NCI-H69 (cell line): ENCODE measurements at regions not wholly inside any gene's neighbourhood (a gene's known extent, or its start where the extent isn't known, plus 50 kb on each side); places are given as distances from the start of the nearest gene placed in this dataset.
"Not testable (repeated sequence)": the region's sequence is repeated elsewhere in the genome, so short reads cannot be mapped to it uniquely, and the experiment has no call there.

Experiments used
- DNase-seq: peaks from one replicate; lab custom pipeline; 2025; lab: John Stamatoyannopoulos, UW

GRCh38 chr2:17460371-17461086 is 57.7 kb downstream of the RAD51AP2 start:
- DNase-seq, result no peak

GRCh38 chr2:17455343-17455742 is 62.9 kb downstream of the RAD51AP2 start:
- no peak for DNase-seq

- DNase-seq, result not testable (repeated sequence)
These were observed 72.0 kb downstream of the RAD51AP2 start for GRCh38 chr2:17446191-17446590.

GRCh38 chr2:17445744-17446143 is 72.5 kb downstream of the RAD51AP2 start:
- no peak for DNase-seq

- DNase-seq, result no peak
These were observed 75.9 kb downstream of the RAD51AP2 start for GRCh38 chr2:17442334-17442733.

GRCh38 chr2:17441790-17442189 is 76.5 kb downstream of the RAD51AP2 start:
- no peak for DNase-seq

- DNase-seq, result no peak
These were observed 77.0 kb downstream of the RAD51AP2 start for GRCh38 chr2:17441055-17441771.

- DNase-seq, result no peak
These were observed 87.9 kb downstream of the RAD51AP2 start for GRCh38 chr2:17430326-17430725.

GRCh38 chr2:17429130-17429529 is 89.1 kb downstream of the RAD51AP2 start:
- no peak for DNase-seq

GRCh38 chr2:17427401-17427800 is 90.8 kb downstream of the RAD51AP2 start:
- no peak for DNase-seq

GRCh38 chr2:17426743-17427142 is 91.5 kb downstream of the RAD51AP2 start:
- no peak for DNase-seq

GRCh38 chr2:17422061-17422460 is 96.2 kb downstream of the RAD51AP2 start:
- DNase-seq, result no peak

- DNase-seq, result no peak
These were observed 101.3 kb downstream of the RAD51AP2 start for GRCh38 chr2:17416884-17417391.

- DNase-seq, result no peak
These were observed 105.2 kb downstream of the RAD51AP2 start for GRCh38 chr2:17413036-17413435.

- no peak for DNase-seq
These were observed 117.1 kb downstream of the RAD51AP2 start for GRCh38 chr2:17401096-17401495.

- no peak for DNase-seq
These were observed 119.5 kb downstream of the RAD51AP2 start for GRCh38 chr2:17398770-17399169.

GRCh38 chr2:17388798-17389197 is 129.4 kb downstream of the RAD51AP2 start:
- no peak for DNase-seq

GRCh38 chr2:17387591-17387990 is 130.6 kb downstream of the RAD51AP2 start:
- DNase-seq, result no peak

GRCh38 chr2:17386771-17387170 is 131.5 kb downstream of the RAD51AP2 start:
- DNase-seq, result no peak

- no peak for DNase-seq
These were observed 138.2 kb downstream of the RAD51AP2 start for GRCh38 chr2:17380003-17380402.

- DNase-seq, result no peak
These were observed 143.0 kb downstream of the RAD51AP2 start for GRCh38 chr2:17375262-17375661.

- DNase-seq, result no peak
These were observed 144.5 kb downstream of the RAD51AP2 start for GRCh38 chr2:17373741-17374140.

- DNase-seq, result no peak
These were observed 145.2 kb downstream of the RAD51AP2 start for GRCh38 chr2:17373041-17373440.
